C4-2B (cell line): ENCODE measurements at regions not wholly inside any gene's neighbourhood (a gene's known extent, or its start where the extent isn't known, plus 50 kb on each side); places are given as distances from the start of the nearest gene placed in this dataset.

ENCODE experiments used
- CTCF ChIP-seq: fragments of 450-650 bp; conservative IDR thresholded peaks from 2 replicates; pipeline ENCODE4 v1.5.1; 2017; ENCODE audit warnings: mild to moderate bottlenecking
- ZFX ChIP-seq: fragments of 450-650 bp; IDR thresholded peaks from 2 replicates; pipeline ENCODE4 v1.6.1; 2017

GRCh38 chr6:2360126-2360525, 114.7 kb upstream of the GMDS start:
- no peak for TF ChIP-seq CTCF
- TF ChIP-seq ZFX: no peak
